GM21737 (cell line): ENCODE measurements at regions not wholly inside any gene's neighbourhood (a gene's known extent, or its start where the extent isn't known, plus 50 kb on each side); places are given as distances from the start of the nearest gene placed in this dataset.

Experiments used
- ATAC-seq: cut with Tn5 transposase; IDR thresholded peaks from one replicate; pipeline ENCODE4 v1.9.1; 2021; ENCODE audit warnings: mild to moderate bottlenecking, moderate library complexity; ENCODE audit not compliant: unreplicated experiment

DNA sequence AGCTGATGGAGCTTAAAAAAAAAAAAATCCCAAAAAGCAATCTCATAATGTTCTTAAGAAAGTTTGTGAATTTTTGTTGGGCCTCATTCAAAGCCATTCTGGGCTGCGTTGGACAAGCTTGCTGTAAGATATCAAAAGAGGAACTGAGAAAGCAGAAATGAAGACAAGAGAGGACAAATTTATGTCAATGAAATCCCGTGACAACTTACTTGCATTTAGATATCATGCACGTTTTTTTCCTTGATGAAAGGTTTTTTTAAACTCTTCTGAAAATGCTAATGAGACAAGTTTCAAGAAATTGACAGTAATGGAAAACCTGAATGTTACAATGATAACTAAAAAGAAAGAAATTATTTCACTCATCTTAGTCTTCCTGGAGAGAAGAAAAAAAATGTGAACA, 662.9 kb downstream of the SQOR start:
- no peak for ATAC-seq

DNA sequence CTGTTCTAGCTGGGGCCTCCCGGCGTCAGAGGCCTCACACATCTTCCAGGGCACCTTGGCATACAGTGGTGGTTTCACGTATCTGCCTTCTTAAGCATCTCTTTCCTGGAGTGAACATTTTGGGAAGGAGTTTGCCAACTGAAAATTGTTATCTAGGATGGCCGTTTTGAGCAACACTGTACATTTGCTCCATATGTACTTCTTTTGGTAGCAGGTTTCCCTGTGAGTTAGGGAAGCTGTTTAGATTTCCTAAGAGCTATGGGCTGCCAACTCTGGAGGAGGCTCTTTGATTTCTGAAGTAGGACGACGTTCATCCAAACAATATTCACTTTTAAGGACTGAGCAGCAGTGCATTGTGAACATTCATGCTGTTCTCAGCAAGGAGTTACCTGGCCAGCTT, 665.9 kb downstream of the SQOR start:
- no peak for ATAC-seq

- no peak for ATAC-seq
Measured at GRCh38 chr15:46301291-46301690, 666.5 kb downstream of the SQOR start.

- ATAC-seq = no peak
Measured at GRCh38 chr15:46301826-46302225, 667.0 kb downstream of the SQOR start.

- no peak for ATAC-seq
Measured at GRCh38 chr15:46304321-46304720, 669.5 kb downstream of the SQOR start.

GRCh38 chr15:46307746-46308145, 672.9 kb downstream of the SQOR start:
- ATAC-seq = no peak

DNA sequence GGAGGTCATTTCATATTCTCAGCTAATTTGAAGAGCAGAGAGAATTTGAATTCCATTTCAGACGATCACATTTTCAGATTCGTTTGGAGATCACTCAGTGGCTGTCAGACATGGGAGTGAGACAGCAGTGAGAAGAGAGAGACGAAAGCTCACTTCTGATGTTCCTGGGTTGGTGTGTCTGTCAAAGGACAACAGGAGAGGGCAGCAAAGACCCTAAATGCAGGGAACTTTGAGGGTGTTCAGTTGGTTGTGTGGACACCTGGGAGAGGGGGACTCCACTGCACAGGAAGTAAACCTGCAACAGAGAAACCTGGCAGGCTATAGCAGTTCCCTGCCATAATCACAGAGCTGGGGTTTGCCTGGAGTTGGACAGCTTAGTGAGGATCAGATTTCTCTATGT, 675.1 kb downstream of the SQOR start:
- ATAC-seq = no peak

DNA sequence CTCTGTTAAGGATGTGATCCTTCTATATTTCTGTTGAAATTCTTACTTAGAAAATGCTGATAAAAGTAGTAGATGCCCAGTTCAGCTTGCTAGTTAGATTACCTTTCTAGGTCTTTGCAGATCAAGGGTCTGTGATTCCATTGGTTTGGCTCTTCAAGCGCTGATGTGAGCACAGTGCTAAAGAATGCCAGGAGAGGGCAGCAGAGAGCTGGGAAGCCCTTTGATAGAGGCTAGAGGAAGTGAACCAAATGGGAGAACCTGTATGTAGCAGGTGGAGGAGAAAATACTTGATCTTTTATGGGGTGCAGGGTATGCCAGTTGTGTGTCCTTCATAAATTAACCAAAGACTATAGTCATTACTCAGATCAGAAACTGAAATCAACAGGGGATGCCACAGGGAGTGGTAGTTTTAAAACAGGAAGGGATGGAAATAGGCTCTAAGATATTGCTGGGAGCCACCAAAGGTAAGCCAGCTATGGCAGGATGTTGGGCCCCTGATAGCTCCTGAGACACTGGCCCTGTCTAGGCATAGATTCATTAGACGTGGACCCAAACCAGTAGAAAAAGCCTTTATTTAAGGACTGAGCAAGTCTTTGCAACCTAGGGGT, 677.4 kb downstream of the SQOR start:
- peak; percentile 83 for ATAC-seq

- ATAC-seq = no peak
Measured at GRCh38 chr15:46315434-46315833, 680.6 kb downstream of the SQOR start.

GRCh38 chr15:46316024-46316423, 681.2 kb downstream of the SQOR start:
- no peak for ATAC-seq

DNA sequence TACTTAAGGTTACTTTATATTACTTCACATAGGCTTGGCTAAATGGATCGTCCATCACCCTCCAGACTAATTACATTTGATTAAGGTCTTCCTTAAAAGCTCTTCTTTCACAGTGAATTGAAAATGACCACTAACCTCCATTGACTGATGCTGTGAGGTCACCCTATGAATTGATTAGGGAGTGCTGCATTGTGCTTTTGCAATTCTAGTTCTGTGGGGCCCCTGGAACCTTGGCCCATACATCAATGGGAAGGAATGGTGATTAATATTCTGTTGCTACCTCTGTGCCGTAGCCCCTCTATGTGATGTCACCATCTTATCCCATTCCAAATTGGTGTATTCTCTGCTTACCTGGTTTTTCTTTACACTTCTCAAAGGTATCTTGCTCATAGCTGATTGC, 682.2 kb downstream of the SQOR start:
- no peak for ATAC-seq

DNA sequence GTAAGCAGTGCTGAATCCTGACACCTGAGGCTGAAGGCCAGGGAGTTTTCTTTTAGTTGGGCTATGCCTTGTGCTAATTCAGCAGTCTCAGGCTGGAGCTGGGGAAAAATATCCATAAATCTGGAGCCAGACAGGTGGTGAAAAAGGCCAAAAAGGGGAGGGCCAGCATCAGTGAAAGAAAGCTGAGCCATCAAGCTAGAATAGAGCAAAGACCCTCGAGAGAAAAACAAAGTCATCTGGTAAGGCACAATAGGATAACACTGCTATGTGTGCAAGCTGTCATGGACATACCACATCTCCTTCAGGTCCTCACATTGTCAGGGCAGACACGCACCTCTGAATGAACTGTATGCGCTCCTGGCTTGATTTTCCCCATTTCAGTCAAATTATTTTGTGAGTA, 687.9 kb downstream of the SQOR start:
- no peak for ATAC-seq

- no peak for ATAC-seq
Measured at GRCh38 chr15:46326173-46326572, 691.3 kb downstream of the SQOR start.

DNA sequence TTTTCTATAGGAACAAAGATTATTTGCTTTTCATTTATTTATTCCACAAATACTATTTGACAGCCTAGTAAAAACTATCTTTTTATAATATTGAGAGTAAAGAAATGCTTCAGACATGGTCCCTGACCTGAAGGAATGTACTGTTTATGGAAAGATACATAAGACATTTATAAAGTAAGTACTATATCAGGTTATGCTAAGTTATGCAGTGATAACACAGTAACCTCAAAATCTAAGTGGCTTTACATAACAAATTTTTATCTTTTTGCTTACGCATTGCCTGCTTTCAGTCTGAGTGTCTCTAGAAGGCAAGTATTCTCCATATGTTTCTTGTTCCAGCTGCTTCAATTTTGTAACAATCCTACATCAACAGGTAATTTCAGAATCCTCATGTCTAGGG, 694.0 kb downstream of the SQOR start:
- ATAC-seq = no peak

DNA sequence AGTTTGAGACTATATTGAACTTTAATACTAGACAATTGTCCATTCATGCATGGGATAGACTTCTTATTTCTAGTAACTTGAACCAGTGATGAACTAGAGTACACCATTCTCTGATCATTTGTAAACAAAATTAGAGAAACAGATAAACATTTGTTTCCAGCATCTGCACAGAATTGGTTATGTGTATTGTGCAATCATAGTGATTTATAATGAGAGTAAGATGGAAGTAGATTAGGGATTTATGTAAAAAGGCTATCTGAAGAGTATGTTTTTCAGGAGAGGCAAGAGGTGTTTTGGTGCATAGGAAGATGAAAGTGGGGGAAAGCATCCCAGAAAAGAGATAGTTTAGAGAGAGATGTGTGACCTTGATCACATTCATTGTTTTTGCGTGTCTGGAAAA, 695.0 kb downstream of the SQOR start:
- ATAC-seq = no peak

GRCh38 chr15:46331546-46331945, 696.7 kb downstream of the SQOR start:
- ATAC-seq = no peak

- ATAC-seq = no peak
Measured at GRCh38 chr15:46343196-46343935, 708.5 kb downstream of the SQOR start.

DNA sequence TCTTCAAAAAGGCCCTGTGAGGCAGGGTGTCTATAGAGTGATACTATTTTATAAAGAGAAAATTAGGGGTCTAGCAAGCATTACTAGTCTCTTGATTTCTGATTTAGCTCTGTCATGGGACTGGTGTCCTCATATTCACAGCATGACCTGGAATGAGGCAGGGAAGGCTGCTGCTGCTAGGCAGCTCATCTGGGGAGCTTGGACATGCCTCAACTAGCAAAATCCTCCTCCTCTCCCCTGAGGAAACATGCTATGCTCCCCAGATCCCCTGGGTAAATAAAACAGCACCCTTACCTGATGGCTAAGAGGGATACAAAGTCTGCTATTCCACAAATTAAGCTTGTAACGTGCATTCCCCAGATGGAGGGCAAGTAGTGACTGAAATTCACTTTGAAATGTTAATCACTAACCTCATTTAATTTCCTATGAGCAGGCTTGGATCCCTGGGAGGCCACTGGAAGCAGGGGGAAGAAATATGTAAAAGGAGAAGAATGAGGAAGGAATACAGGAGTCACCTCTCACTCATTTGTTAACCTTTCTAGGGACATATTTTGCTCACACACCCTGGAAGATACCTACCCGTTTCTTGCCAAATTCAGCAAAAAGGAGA, 709.4 kb downstream of the SQOR start:
- no peak for ATAC-seq

- no peak for ATAC-seq
Measured at GRCh38 chr15:46344915-46345314, 710.1 kb downstream of the SQOR start.

GRCh38 chr15:46354443-46354842, 719.6 kb downstream of the SQOR start:
- no peak for ATAC-seq

GRCh38 chr15:46365572-46365971, 730.7 kb downstream of the SQOR start:
- ATAC-seq = no peak

DNA sequence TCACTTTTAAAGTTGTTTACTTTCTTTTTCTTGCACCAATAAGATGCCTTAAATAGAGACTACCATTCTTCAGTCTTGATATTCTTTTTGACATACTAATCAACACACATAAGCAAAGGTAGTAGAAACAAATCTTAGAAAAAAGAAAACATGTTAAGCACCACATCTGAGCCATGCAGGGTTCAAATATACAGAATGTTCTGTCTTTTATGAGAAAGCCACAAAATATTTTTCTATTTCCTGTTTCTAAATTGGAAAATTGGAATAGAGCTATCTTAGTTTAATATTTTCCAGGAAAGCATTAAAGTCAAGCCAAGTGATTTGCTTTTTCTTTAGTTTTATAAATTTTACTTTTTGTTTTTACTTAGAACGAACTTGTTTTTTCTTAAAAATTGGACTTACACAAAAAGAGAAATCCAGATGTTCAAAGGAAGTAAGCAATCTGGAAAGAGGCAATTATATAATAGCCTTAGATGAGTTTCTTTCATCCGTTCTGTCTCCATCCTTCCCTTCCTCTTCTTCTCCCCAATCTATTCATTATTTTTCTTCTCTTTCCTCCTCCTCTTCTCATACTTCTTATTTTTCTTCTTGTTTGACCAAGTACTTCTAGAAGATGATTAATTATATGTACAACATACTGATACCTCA, 731.7 kb downstream of the SQOR start:
- no peak for ATAC-seq
